ENCODE measurements at regions not wholly inside any gene's neighbourhood (a gene's known extent, or its start where the extent isn't known, plus 50 kb on each side); places are given as distances from the start of the nearest gene placed in this dataset.

DNA sequence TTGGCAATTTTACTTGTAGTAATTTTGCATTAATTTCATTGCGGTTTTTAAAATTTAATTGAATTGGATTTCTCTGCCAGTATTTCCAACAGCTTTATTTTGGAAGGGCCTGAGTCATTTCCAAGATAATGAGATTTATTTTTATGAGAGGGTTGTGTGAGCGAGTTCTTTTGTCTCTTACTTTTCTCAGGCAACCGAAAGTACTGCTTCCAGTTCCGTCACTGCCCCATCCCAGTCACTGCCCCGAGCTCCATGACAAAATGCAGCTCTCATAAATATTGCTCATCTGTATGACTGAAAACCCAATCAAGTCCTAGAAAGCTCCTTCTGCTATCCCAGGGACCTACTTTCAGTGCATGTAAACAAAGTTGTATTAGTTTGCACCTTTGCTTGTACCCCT lies 468.4 kb upstream of the SEMA3D start:
- H3K4me3 ChIP-seq (ENCODE audit: low read depth in 1 of 2, low read length in 1 of 2) = no peak overlapping the region
- no peaks in the 10 kb centered on the region for H3K36me3 ChIP-seq
- no peaks in the 10 kb centered on the region for H3K27me3 ChIP-seq
- TF ChIP-seq, protein P1, sequence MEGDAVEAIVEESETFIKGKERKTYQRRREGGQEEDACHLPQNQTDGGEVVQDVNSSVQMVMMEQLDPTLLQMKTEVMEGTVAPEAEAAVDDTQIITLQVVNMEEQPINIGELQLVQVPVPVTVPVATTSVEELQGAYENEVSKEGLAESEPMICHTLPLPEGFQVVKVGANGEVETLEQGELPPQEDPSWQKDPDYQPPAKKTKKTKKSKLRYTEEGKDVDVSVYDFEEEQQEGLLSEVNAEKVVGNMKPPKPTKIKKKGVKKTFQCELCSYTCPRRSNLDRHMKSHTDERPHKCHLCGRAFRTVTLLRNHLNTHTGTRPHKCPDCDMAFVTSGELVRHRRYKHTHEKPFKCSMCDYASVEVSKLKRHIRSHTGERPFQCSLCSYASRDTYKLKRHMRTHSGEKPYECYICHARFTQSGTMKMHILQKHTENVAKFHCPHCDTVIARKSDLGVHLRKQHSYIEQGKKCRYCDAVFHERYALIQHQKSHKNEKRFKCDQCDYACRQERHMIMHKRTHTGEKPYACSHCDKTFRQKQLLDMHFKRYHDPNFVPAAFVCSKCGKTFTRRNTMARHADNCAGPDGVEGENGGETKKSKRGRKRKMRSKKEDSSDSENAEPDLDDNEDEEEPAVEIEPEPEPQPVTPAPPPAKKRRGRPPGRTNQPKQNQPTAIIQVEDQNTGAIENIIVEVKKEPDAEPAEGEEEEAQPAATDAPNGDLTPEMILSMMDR (IDR thresholded peaks at IDR 0.05) = no peak
- no peaks in the 10 kb centered on the region for H3K9me3 ChIP-seq
- peaks cover 3 to 4% of the 10 kb centered on the region in 2 experiments for H3K4me1 ChIP-seq (ENCODE audit: control insufficient read depth in 1 of 2, insufficient read depth in 1 of 2, low read depth in 1 of 2, low read length in 1 of 2)
- no peak overlapping the region for H3K27ac ChIP-seq

DNA sequence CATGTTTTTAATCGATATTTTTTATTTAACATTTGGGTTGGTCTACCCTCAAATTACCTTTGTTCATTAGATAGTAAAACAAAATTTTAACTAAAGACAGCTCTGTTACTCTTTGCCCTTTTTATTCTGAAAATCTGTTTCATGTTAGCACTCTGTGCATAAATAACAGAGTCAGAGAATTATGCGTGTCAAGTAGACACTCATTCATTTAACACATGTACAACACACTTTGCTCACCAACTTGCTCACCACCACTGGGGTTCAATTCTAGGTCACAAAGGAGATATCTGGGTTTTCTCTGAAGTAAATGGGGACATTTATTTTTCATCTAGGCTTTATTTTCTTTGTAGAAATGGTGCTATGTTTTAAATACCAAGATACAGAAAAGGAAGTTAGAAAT lies 457.4 kb upstream of the SEMA3D start:
- no peak overlapping the region for H3K4me3 ChIP-seq (ENCODE audit: low read depth in 1 of 2, low read length in 1 of 2)
- H3K36me3 ChIP-seq = no peaks in the 10 kb centered on the region
- no peak overlapping the region for H3K27ac ChIP-seq
- TF ChIP-seq, protein P1 (IDR thresholded peaks at IDR 0.05) = no peak
- no peaks in the 10 kb centered on the region for H3K9me3 ChIP-seq
- H3K4me1 ChIP-seq (ENCODE audit: control insufficient read depth in 1 of 2, insufficient read depth in 1 of 2, low read depth in 1 of 2, low read length in 1 of 2) = no peaks in the 10 kb centered on the region
- H3K27me3 ChIP-seq = no peaks in the 10 kb centered on the region

DNA sequence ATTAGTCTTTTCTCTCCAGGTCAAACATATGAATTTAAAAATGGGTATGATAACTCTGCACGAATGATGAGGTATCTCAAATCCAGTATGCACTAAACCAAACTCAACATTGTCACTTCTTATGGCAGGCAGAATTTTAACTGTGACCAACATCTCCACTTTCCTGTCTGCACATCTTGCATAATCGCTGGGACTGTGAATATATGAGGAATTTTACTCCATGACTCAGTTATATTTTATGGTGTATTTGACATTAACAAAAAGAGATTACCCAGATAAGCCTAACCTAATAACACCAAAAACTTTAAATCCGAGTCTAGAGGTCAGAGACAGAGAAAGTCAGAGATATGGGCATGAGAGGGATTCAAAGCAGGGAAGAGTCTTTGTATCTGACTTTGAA lies 454.5 kb upstream of the SEMA3D start:
- no peaks in the 10 kb centered on the region for H3K27me3 ChIP-seq
- H3K9me3 ChIP-seq = no peaks in the 10 kb centered on the region
- H3K4me1 ChIP-seq (ENCODE audit: control insufficient read depth in 1 of 2, insufficient read depth in 1 of 2, low read depth in 1 of 2, low read length in 1 of 2) = no peaks in the 10 kb centered on the region
- no peaks in the 10 kb centered on the region for H3K36me3 ChIP-seq
- TF ChIP-seq, protein P1 (IDR thresholded peaks at IDR 0.05) = no peak
- no peak overlapping the region for H3K4me3 ChIP-seq (ENCODE audit: low read depth in 1 of 2, low read length in 1 of 2)
- no peak overlapping the region for H3K27ac ChIP-seq

DNA sequence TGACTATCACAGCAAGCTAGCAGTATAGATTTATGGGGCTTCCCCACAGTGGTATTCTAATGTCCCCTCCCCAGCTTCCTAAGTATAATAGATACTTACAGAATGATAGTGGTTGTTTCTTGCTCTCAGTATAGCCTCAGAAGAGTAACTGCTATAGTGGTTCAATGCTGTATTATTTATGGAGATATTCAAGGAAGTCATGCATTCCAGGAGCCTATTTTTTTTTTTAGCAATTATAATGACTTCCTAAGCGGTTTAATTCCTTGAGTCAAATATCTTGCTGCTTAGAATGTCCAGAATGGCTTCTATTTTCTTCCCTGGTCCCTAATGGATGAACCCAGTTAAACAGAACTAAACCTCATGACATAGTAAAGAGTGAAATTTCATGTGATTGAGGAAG lies 451.5 kb upstream of the SEMA3D start:
- Histone ChIP-seq H3K27ac (no peak overlapping the region), H3K4me3 (ENCODE audit: low read depth in 1 of 2, low read length in 1 of 2) (no peak overlapping the region), H3K27me3 (no peaks in the 10 kb centered on the region), H3K9me3 (no peaks in the 10 kb centered on the region), H3K36me3 (no peaks in the 10 kb centered on the region), H3K4me1 (ENCODE audit: control insufficient read depth in 1 of 2, insufficient read depth in 1 of 2, low read depth in 1 of 2, low read length in 1 of 2) (no peaks in the 10 kb centered on the region)
- TF ChIP-seq, protein P1 (IDR thresholded peaks at IDR 0.05) = no peak

DNA sequence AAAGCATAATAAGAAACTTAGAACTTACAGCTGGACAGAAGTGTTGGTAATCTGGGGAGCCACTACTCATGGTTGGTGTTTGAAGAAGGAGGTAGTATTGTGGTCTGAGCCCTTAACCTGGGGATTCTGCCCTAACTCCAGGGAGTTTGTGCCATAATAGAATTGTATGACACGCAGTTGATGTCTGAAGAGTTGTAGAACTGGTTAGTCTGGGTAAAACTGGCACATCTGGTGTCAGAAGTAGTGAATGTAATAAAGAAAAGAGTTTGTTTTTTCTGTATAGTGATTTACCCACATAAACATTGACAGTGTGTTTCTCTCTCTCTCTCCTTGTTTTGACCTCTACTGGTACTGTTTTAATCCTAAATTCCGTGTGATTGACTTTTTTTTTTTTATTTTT lies 448.1 kb upstream of the SEMA3D start:
- TF ChIP-seq, protein P1 (IDR thresholded peaks at IDR 0.05) = no peak
- Histone ChIP-seq H3K9me3 (no peaks in the 10 kb centered on the region), H3K4me1 (ENCODE audit: control insufficient read depth in 1 of 2, insufficient read depth in 1 of 2, low read depth in 1 of 2, low read length in 1 of 2) (peaks cover 11 to 14% of the 10 kb centered on the region in 2 experiments), H3K36me3 (no peaks in the 10 kb centered on the region), H3K4me3 (ENCODE audit: low read depth in 1 of 2, low read length in 1 of 2) (no peak overlapping the region), H3K27me3 (no peaks in the 10 kb centered on the region), H3K27ac (no peak overlapping the region)

Measured in neutrophil (primary cell).